SK-N-SH treated with all-trans-retinoic acid at 6 μM for 48 hours (cell line): ENCODE measurements at regions not wholly inside any gene's neighbourhood (a gene's known extent, or its start where the extent isn't known, plus 50 kb on each side); places are given as distances from the start of the nearest gene placed in this dataset.

Experiments used
- ATAC-seq: fragments of 200-7000 bp; cut with Tn5 transposase; 3 replicates; pipeline ENCODE4 v1.9.1; 2020; ENCODE audit warnings: mild to moderate bottlenecking, moderate library complexity
- ARNTL ChIP-seq: fragments of 450-650 bp; formaldehyde crosslinking; IDR thresholded peaks from 2 replicates; pipeline ENCODE4 v1.5.0; 2020; ENCODE audit warnings: low read depth, mild to moderate bottlenecking, moderate library complexity, borderline replicate concordance
- BACH2 ChIP-seq: fragments of 250-450 bp; sonication (Bioruptor Pico); IDR thresholded peaks from 2 replicates; pipeline ENCODE4 v1.9.0; 2021; ENCODE audit warnings: mild to moderate bottlenecking, borderline replicate concordance
- CSDC2 ChIP-seq: fragments of 250-450 bp; sonication (Bioruptor Pico); IDR thresholded peaks from 2 replicates; pipeline ENCODE4 v1.5.0; 2020; ENCODE audit warnings: mild to moderate bottlenecking, moderate library complexity
- GLIS3 ChIP-seq: fragments of 250-450 bp; sonication (Bioruptor Pico); IDR thresholded peaks from 2 replicates; pipeline ENCODE4 v1.5.0; 2020; ENCODE audit warnings: mild to moderate bottlenecking, moderate library complexity
- ISL1 ChIP-seq: fragments of 250-450 bp; sonication (Bioruptor Pico); IDR thresholded peaks from 2 replicates; pipeline ENCODE4 v2.1.2; 2022; ENCODE audit warnings: mild to moderate bottlenecking, moderate library complexity
- OSR1 ChIP-seq: fragments of 250-450 bp; sonication (Bioruptor Pico); IDR thresholded peaks from 2 replicates; pipeline ENCODE4 v1.8.0; 2022; ENCODE audit warnings: moderate library complexity, mild to moderate bottlenecking, inconsistent platforms
- POU6F1 ChIP-seq: fragments of 250-450 bp; sonication (Bioruptor Pico); IDR thresholded peaks from 2 replicates; pipeline ENCODE4 v1.8.0; 2021; ENCODE audit warnings: low read depth, mild to moderate bottlenecking, moderate library complexity, borderline replicate concordance
- PPARA ChIP-seq: fragments of 250-450 bp; sonication (Bioruptor Pico); IDR thresholded peaks from 2 replicates; pipeline ENCODE4 v1.5.0; 2020; ENCODE audit warnings: mild to moderate bottlenecking, borderline replicate concordance
- RARB ChIP-seq: fragments of 250-450 bp; sonication (Bioruptor Pico); IDR thresholded peaks from 2 replicates; pipeline ENCODE4 v1.8.0; 2021; ENCODE audit warnings: mild to moderate bottlenecking, moderate library complexity
- SNAI2 ChIP-seq: fragments of 250-450 bp; sonication (Bioruptor Pico); IDR thresholded peaks from 2 replicates; pipeline ENCODE4 v1.5.0; 2020; ENCODE audit warnings: mild to moderate bottlenecking, moderate library complexity
- TCF4 ChIP-seq: fragments of 250-450 bp; sonication (Bioruptor Pico); IDR thresholded peaks from 2 replicates; pipeline ENCODE4 v1.8.0; 2021; ENCODE audit warnings: mild to moderate bottlenecking, moderate library complexity, borderline replicate concordance
- TOX ChIP-seq: fragments of 250-450 bp; sonication (Bioruptor Pico); IDR thresholded peaks from 2 replicates; pipeline ENCODE4 v1.8.0; 2021; ENCODE audit warnings: mild to moderate bottlenecking, moderate library complexity, borderline replicate concordance
- TSHZ2 ChIP-seq: fragments of 250-450 bp; sonication (Bioruptor Pico); IDR thresholded peaks from 2 replicates; pipeline ENCODE4 v1.5.0; 2020; ENCODE audit warnings: mild to moderate bottlenecking, moderate library complexity
- ZC3H10 ChIP-seq: fragments of 250-450 bp; sonication (Bioruptor Pico); IDR thresholded peaks from 2 replicates; pipeline ENCODE4 v1.5.1; 2021; ENCODE audit warnings: mild to moderate bottlenecking, moderate library complexity
- ZFP3 ChIP-seq: fragments of 250-450 bp; sonication (Bioruptor Pico); IDR thresholded peaks from 2 replicates; pipeline ENCODE4 v1.5.0; 2020; ENCODE audit warnings: mild to moderate bottlenecking, moderate library complexity
- ZFP30 ChIP-seq: fragments of 450-650 bp; formaldehyde crosslinking; IDR thresholded peaks from 2 replicates; pipeline ENCODE4 v1.5.0; 2022; ENCODE audit warnings: mild to moderate bottlenecking, moderate library complexity
- ZNF565 ChIP-seq: fragments of 450-650 bp; formaldehyde crosslinking; conservative IDR thresholded peaks from 2 replicates; pipeline ENCODE4 v1.5.0; 2020; ENCODE audit warnings: low read depth, mild to moderate bottlenecking, moderate library complexity
- ZNF70 ChIP-seq: fragments of 450-650 bp; formaldehyde crosslinking; IDR thresholded peaks from 2 replicates; pipeline ENCODE4 v1.5.0; 2020; ENCODE audit warnings: mild to moderate bottlenecking, moderate library complexity
- ZNF8 ChIP-seq: fragments of 450-650 bp; formaldehyde crosslinking; IDR thresholded peaks from 2 replicates; pipeline ENCODE4 v1.5.0; 2020; ENCODE audit warnings: mild to moderate bottlenecking, moderate library complexity
- TF ChIP-seq, protein P1 (sequence below): fragments of 250-450 bp; sonication (Bioruptor Pico); IDR thresholded peaks from 2 replicates; pipeline ENCODE4 v1.8.0; 2020; ENCODE audit warnings: mild to moderate bottlenecking, moderate library complexity, borderline replicate concordance
- TF ChIP-seq, protein P2 (sequence below): fragments of 250-450 bp; sonication (Bioruptor Pico); IDR thresholded peaks from 2 replicates; pipeline ENCODE4 v1.5.1; 2021; ENCODE audit warnings: mild to moderate bottlenecking, moderate library complexity

GRCh38 chr5:87906962-87907361, 361.7 kb downstream of the TMEM161B start:
- ATAC-seq = no peak
- TF ChIP-seq ZFP30 (CRISPR knock-in tag) (no peak), ZNF565 (no peak), TCF4 (CRISPR knock-in tag) (no peak), ZFP3 (CRISPR knock-in tag) (no peak), ZNF70 (CRISPR knock-in tag) (no peak), TOX (CRISPR knock-in tag) (no peak), BACH2 (CRISPR knock-in tag) (no peak), ISL1 (CRISPR knock-in tag) (no peak)

- no peak for TF ChIP-seq BACH2 (CRISPR knock-in tag)
- no peak for TF ChIP-seq SNAI2 (CRISPR knock-in tag)
- ATAC-seq = no peak
Measured at GRCh38 chr5:87900419-87900818, 368.2 kb downstream of the TMEM161B start.

GRCh38 chr5:87899721-87900131, 368.9 kb downstream of the TMEM161B start:
- ATAC-seq = no peak
- TF ChIP-seq CSDC2 (CRISPR knock-in tag) = no peak
- no peak for TF ChIP-seq RARB (CRISPR knock-in tag)
- no peak for TF ChIP-seq OSR1 (CRISPR knock-in tag)
- TF ChIP-seq POU6F1 (CRISPR knock-in tag) = no peak
- no peak for TF ChIP-seq SNAI2 (CRISPR knock-in tag)

- TF ChIP-seq ZC3H10 (CRISPR knock-in tag) (no peak), ZFP30 (CRISPR knock-in tag) (no peak), GLIS3 (CRISPR knock-in tag) (no peak), POU6F1 (CRISPR knock-in tag) (no peak), CSDC2 (CRISPR knock-in tag) (no peak), TOX (CRISPR knock-in tag) (no peak), ZNF565 (no peak), ZNF70 (CRISPR knock-in tag) (no peak), ARNTL (CRISPR knock-in tag) (no peak), ZNF8 (CRISPR knock-in tag) (no peak), PPARA (CRISPR knock-in tag) (no peak), ISL1 (CRISPR knock-in tag) (no peak)
- TF ChIP-seq, protein P1, sequence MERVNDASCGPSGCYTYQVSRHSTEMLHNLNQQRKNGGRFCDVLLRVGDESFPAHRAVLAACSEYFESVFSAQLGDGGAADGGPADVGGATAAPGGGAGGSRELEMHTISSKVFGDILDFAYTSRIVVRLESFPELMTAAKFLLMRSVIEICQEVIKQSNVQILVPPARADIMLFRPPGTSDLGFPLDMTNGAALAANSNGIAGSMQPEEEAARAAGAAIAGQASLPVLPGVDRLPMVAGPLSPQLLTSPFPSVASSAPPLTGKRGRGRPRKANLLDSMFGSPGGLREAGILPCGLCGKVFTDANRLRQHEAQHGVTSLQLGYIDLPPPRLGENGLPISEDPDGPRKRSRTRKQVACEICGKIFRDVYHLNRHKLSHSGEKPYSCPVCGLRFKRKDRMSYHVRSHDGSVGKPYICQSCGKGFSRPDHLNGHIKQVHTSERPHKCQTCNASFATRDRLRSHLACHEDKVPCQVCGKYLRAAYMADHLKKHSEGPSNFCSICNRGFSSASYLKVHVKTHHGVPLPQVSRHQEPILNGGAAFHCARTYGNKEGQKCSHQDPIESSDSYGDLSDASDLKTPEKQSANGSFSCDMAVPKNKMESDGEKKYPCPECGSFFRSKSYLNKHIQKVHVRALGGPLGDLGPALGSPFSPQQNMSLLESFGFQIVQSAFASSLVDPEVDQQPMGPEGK (CRISPR knock-in tag) = no peak
- TF ChIP-seq, protein P2, sequence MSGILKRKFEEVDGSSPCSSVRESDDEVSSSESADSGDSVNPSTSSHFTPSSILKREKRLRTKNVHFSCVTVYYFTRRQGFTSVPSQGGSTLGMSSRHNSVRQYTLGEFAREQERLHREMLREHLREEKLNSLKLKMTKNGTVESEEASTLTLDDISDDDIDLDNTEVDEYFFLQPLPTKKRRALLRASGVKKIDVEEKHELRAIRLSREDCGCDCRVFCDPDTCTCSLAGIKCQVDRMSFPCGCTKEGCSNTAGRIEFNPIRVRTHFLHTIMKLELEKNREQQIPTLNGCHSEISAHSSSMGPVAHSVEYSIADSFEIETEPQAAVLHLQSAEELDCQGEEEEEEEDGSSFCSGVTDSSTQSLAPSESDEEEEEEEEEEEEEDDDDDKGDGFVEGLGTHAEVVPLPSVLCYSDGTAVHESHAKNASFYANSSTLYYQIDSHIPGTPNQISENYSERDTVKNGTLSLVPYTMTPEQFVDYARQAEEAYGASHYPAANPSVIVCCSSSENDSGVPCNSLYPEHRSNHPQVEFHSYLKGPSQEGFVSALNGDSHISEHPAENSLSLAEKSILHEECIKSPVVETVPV (CRISPR knock-in tag) = no peak
- ATAC-seq = no peak
Measured at GRCh38 chr5:87899208-87899661, 369.4 kb downstream of the TMEM161B start.

DNA sequence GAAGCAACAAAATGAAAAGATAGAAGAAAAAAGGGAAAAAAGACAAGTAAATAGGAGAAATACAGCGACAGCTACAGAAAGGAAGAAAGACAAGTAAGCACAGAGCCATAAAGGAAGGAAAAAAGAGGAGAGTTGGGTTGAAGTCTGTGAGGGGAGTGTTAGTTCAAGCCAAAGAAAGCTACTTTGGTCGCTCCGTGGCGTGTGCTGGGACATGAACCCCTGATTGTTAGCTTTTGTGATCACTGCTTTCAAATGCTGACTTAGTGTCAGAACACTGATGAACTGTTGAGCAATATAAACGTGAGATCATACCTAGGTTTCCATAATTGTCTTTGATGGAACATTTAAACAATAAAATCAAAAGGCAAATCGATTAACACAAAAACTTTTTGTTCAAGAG, 370.1 kb downstream of the TMEM161B start:
- ATAC-seq = no peak
- TF ChIP-seq, protein P2 (CRISPR knock-in tag) = no peak
- no peak for TF ChIP-seq ZNF70 (CRISPR knock-in tag)
- TF ChIP-seq ZFP3 (CRISPR knock-in tag) = no peak
- TF ChIP-seq BACH2 (CRISPR knock-in tag) = no peak
- TF ChIP-seq TOX (CRISPR knock-in tag) = no peak
- TF ChIP-seq TSHZ2 (CRISPR knock-in tag) = no peak
- TF ChIP-seq, protein P1 (CRISPR knock-in tag) = no peak
- TF ChIP-seq RARB (CRISPR knock-in tag) = no peak
- TF ChIP-seq OSR1 (CRISPR knock-in tag) = no peak
